ENCODE measurements at regions not wholly inside any gene's neighbourhood (a gene's known extent, or its start where the extent isn't known, plus 50 kb on each side); places are given as distances from the start of the nearest gene placed in this dataset.

DNA sequence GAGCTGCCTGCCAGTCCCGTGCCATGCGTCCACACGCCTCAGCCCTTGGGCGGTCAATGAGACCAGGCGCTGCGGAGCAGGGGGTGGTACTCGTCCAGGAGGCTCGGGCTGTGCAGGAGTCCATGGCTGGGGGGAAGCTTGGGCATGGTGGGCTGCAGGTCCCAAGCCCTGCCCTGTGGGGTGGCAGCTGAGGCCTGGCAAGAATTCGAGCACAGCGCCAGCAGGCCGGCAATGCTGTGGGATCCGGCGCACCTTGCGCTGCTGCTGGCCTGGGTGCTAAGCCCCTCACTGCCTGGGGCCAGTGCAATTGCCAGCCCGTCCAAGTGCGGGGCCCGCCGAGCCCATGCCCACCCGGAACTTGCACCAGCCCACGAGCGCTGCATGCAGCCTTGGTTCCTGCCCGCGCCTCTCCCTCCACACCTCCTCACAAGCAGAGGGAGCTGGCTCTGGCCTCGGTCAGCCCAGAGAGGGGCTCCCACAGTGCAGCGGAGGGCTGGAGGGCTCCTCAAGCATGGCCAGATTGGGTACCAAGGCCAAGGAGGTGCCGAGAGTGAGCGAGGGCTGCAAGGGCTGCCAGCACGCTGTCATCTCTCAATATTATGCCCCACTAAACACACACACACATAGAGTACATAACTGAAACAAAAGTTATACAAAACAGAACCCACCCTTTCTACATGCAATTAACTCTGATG, 307.7 kb downstream of the LMO4 start:
- DNase-seq = no peak

DNA sequence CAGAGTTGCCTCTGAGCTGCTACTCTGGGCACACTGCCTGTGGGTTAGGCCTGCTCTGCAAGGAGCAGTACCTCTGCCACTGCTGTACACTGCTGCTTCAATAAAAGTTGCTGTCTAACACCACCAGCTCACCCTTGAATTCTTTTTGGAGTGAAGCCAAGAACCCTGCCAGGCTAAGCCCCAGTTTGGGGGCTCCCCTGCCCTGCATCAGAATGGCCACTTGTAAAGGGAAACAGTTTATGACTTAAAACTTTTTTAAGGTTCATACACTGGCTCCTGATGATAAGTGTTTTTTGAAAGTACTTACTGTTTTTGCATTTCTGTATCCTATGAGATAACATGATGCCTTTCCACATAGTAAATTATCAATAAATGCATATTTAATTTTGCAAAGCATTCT, 310.0 kb downstream of the LMO4 start:
- no peak for DNase-seq

DNA sequence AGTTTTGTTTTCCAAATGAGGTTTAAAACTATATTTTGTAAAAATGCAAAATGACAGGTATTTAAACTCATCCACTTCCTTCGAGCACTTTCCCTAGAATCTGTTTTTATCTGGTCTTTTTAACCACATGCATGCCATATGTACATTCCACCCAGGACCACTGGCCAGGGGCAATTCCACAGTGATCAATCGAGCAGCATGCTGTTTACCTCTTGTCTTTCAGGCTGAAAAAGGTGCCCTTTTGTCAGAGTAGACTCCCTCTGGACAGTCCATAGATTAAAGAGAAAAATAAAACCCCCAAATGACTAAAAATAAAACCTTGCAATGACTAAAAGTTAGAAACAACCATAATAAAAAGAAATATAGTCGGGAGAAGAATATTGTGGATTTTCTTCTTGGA, 313.3 kb downstream of the LMO4 start:
- no peak for DNase-seq

DNA sequence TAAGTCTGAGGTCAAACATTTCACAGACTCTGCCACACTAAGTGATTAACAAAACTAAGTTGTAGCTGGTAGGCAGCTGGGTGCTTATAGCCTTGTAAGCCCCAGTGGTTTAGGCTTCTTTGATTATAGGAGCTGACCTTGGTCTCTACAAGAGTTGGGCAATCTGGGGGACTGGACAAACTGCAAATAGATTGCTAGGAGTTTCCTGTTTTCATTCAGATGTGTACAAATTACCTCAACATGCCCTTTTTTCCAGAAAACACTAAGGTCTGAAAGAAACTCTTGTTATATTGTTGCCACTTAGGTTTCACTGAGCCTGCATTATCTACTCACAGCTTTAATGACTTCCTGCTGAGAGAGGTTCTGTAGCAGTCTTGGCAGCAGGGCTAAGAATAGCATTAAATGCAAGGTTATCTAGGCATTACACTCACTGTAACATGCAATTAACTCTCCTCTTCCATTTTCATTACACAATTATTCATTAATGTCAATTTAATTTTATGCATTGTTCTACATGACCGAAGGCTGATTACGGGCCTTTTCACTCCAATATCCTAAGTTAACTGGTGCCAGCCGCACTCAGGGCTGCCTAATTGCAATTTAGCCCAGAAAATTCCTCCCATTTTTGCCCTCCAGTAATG, 314.0 kb downstream of the LMO4 start:
- DNase-seq = no peak

DNA sequence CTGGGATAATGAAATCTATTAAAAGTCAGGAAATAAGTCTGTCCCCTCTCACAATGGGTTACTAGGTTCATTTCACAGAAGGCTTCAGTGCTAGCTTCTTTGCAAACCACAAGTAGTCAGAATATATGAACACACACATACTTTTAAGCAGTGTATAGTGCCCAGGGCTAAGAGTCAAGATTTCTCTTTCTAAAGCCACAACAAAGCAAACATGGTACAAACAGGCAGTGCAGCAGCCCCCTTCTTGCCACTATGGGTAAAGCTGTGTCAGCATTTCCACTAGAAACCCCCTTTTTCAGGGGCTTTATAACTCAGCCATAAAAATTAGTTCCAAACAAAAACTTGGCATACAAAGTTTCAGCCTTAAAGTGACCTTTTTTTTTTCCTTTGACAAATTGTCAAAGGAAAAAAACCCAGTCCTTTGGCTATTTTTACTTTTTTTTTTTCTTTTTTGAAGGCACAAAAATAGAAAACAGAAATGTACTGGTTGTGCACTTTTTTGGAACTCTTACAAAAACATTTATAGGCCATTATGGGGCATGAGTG, 315.4 kb downstream of the LMO4 start:
- DNase-seq = no peak

DNA sequence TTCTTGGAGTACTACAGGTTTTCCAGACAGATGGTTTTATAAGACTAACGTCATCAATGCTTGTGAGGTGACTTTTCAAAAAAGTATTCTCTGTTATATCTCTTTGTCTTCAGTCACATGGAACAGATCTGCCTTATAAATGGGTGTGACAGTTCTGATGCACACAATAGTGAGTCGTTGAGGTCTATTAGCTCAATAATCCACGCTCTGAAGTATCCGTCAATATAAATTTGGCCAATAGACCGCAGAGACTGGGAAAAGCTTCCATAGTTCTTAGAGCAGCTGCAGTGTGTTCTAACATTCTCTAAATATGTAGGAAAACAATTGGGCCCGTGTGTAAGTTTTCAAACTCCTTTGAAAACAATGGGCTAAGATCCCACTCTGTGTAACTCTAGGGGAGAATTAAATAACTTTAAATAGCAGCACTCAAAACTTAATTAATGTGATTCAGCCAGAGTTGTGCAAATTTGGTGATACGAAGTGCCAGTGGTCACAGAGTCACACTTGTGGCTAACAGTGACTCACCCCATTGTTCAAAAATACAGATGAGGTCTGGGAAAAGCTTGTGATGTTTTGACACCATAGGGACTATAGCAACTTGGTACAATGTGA, 316.0 kb downstream of the LMO4 start:
- peak; percentile 8 for DNase-seq

DNA sequence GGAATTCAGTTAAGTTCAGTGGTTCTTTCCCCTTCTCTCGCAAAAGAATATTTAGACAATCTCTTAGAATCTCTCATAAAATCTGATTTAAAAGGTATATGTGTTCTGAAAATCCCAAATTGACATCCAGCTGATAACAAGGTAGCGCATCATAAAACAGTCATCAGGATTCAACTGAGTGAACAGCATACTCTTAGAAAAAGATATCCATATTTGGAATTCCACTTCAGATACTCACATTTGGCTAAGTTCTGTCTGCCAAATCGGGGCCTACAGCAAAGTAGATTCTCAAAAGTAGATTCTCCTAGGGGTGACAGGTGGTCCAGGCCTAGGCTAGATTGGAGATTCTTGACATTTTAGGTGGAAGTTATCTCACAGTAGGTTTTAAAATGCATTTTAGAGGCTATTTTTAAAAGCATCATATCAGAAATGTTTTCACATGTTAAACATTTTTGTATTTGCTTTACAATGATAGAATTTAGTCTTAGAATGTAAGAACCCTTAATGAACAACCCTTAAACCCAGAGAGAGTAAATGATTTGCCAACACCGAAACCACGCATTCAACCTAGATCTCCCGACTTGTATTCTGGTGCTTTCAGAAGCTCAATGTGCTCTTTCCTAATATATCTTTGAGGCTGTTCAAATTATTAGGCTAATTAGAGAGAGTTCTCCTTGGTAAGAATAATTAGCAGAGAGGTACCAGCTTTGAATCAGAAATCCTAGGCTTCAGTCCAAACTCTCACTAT, 318.9 kb downstream of the LMO4 start:
- no peak for DNase-seq

DNA sequence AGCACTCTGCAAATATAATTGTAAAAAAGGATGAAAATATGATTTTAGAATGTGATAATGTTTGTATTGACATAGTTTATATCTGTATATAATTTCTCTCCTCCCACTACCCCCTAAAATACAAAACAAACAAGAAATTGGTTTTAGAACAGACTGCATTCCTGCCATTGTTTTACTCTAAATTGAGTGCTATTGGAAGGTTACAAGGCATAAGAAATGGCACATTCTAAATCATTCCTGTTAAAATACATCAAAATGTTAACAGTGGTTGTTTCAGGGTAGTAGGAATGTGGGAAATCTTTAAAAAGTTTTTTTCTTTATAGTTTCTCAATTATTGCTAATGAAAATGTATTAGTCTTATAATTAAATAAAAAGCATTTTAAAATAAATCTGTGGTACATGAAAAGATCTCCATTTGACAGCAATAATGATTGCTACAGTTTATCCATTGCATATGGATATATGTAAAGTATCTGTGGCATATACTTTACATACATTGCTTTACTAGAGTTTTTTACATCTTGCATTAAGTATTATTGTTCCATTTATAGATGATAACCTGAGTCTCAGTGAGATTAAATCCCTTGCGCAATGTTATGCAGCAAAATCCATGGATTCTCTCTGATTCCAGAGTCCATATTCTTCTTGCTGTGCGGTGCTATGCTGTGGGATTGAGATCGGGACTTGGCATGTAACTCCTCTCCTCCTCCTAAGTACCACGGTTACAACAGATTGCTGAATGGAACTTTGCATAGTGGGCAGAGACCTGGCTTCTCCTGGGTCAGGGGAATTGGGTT, 319.8 kb downstream of the LMO4 start:
- no peak for DNase-seq

DNA sequence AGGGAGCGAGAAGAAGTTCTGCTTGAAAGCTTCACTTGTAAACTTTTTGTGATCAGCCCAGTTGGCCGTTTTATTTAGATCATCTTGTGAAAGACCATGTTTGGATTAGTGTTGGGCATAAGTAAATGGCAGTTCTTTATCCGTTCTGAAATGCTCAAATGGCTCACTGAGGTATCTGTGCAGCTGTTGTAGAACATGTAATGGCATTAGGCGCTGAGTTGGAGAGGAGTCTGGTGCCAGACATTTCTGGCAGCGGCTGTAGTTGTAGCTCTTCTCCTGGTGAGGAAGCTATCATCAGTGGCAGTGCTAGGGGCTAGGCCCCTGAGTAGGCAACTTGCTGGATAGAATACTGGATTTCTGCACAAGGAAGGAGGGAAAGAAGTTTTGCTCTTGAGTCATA, 321.6 kb downstream of the LMO4 start:
- DNase-seq = no peak

DNA sequence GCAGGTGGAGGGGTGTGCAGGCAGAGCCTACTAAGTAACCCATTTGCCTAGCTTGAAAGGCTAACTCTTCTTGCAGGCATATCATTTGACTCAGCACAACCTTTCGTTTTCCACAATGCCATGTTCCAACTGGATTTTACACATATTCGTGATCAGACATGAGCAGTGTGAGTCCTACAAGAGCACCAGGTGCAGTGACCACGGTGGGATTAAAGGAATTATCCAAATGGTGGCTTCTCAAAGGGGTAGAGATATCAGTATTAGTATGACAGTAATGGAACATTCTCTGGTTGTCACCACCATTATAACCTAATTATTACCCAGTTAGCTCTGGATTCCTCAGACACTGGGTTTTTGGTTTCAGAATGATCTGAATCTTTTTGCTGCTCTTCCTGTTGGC, 323.5 kb downstream of the LMO4 start:
- no peak for DNase-seq

DNA sequence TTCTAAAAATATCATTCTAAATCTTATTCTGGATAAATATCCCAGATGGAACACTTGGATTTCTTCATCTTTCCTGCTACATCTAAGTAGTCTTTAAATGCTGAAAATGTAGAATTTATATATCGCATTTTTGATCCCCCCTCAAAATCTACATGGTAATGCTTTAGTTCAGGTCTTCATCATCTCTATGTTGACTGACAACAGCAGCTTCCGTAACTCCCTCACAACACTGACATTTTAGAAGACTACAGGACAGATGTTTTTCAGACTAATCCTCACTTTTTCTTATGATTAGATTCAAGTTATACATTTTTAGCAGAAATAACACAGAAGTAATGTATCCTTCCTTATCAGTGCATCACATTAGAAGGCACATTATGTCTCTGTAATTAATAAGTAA, 336.5 kb downstream of the LMO4 start:
- no peak for DNase-seq

DNA sequence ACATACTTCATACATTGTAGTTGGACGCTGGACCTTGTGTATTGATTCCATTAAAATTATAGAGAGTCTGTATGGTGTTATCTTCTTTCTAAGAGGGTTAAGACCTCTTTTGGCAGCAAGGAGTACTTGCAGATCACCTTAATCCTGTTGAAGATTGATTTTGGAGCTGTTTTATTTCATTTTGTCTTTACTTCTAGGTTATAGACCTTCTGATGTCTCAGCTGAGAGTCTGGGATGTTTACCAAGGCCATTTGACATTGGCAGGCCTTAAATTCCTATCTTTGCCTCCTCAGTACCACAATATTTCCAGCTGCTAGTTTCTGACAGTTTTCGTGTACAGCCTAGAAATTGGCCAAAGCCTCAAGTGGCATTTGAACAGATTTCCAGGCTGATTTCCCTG, 338.0 kb downstream of the LMO4 start:
- DNase-seq = no peak

DNA sequence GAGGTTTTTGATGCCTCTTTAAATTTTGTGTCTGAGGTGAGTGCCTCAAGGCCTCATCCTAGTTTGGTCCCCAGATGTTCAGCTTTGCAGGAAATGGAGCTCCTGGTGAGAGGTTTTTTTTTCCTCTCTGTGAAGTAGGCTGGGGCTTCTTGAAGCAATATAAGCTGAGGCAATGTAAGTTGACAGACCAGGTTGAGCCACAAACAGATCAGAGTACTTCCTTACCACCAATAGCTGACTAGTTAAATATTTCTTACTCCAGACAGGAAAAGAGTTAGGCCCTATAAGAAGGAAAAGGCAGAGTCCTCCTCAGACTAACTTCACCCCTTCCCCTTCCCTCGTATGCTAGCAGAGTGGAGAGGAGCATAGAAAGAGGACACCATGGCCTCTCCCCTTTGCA, 341.0 kb downstream of the LMO4 start:
- DNase-seq = no peak

DNA sequence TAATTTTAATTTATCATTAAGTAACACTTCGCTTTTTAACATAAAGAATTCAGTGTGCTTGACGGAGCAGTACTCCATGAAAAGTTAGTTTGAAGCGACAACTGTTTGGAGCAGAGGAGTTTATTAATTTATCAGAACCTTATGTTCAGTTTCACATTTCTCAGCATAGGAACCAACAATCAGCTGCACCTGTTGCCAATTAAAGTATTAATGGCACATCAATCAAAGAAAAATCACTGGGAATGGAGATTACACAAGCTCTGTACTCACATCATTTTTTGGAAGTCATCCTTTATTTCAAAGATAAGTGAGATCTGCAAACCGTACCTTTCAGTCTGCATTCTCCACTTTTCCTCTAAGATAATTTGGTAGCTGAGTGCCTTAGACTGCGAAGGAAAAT, 344.6 kb downstream of the LMO4 start:
- no peak for DNase-seq

DNA sequence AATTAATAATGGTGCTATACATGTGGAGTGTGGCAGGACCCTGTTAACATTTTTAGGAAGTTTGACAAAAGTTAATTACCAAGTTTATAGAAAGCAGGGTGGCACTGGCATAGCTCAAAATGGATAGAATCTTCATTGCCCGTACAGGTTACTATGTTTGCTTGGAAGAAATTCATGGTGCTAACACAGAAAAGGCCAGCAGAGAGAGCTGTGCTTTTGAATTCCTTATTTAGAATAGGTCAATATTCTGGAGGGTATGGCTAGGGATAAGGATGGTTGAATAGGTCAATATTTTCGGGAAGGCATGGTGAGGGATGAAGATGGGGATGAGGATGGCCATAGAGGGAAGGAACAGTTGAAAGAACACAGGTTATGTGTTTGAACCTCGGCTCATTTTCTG, 345.1 kb downstream of the LMO4 start:
- no peak for DNase-seq

DNA sequence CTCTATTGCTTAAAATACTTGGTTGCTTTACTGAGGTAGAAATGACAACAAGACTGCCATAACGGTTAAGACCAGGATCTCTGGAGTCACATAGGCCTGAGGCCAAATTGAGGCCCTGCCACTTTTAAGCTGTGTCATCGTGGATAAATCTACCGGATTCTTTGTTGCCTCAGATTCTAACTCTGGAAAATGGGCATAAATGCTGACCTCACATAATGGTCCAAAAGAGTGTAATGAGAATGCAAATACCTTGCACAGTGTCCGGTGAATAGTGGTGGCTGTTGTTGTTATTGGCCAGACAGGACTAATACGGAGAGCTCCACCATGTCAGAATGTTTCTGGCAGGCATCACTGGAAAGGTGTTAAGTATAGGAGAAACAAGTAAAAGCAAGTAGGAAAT, 346.1 kb downstream of the LMO4 start:
- no peak for DNase-seq

DNA sequence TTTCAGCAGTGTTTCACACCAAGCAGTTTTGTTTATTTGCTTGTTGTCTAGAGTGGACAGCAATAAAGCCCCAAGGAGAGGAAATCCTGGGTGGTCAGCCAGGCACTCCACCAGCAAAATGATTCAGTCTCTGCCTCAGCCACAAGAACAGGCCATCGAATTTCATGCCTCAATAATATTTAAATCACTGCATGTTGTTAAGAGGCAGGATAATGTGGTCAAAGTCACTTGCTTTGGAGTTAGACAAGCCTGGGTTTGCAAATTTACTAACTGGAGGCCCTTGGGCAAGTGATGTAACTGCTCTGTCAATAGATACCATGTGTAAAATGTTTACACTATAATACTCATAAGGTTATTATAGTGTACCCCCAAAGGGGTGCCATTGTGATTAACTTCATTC, 349.6 kb downstream of the LMO4 start:
- DNase-seq = no peak

DNA sequence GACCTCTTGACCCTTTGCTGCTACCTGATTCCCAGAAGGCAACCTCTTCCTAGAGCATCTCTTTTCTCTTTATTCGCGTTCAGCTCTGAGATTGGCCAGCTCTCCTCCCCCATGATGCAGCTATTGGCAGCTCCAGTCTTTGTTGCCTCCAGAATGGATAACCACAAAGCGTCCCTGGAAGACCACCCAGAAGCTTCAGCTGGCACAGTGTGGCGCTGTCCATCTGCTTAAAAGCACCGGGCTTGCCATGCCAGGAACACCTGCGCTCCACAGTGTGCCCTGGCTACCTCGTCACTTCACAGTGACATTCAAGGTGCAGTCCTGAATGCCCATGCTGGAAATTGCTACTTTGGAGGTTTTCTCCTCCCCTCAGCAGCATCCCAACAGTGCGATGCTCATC, 353.9 kb downstream of the LMO4 start:
- DNase-seq = no peak

DNA sequence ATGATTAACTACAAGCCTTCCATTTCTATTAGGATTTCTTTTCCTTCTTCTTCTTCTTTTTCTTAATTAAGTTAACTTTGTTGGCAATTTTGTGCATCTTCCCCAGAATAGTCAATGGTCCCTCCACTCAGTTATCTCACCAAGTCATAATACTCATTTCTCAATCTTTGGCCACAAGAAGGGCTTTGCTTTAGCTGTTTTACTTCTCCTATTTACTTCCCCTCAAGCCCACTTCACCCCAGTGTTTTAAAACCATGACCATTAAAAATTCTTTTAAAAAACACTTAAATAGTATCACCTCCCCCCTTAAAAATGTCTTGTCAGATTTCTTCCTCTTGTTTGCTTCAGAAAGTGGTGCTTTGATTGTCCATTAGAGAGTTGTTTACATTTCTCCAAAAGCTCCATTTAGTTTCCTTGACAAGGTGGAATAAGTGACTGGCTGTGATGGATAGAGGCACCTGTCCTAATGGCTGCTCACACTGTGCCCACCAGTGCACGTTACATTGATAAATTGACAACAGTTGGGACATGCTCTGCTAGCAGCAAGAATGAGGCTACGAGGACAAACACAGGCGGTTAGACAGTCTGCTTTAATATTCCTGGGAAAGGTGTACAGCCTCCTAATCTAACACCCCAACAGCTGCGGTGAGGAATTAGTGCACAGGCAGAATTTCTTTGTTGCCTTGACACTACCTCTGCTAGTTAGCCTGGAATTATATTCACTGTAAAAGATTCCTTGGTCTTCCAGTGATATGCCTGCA, 354.7 kb downstream of the LMO4 start:
- DNase-seq = no peak

DNA sequence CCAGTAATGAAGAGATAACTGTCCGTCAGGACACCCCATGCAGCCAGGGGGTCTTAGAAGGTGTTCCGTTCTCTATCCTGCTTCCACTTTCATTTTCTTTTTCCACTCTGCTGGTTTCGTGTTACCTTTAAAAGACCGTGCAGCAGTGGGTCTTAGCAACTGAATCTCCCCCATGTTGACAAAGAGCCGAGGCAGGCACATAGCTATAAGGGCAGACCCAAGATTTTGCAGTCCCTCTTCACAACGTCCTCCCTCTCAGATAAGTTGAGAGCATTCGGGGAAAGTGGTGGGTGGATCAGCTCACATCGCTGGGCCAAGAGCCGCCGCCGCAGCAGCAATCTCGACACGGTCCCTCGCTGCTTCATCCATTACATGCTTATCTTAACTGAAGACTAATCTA, 355.5 kb downstream of the LMO4 start:
- no peak for DNase-seq

DNA sequence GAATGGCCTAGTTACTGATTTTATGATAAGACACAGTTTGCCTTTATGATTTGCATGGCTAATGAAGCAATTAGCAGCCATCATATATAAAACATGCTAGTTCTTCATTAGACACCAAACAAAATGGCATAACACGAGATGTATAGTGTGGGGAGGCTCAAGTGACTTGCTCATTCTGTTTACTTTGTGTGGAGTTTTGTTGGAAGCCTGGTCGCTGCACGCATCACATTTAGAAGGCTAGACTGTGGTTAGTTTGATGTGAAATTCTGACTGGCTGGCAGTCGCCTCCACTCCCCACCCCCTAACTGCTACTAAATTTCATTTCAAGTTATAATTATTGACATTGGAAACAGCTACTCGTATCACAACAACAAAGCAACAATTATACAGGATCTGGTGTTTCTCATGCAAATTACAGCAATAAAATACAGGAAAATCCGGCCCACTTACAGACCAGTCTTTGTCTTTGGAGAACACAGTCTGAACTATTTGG, 356.1 kb downstream of the LMO4 start:
- no peak for DNase-seq

Measured in activated CD4-positive, alpha-beta T cell treated with anti-CD3 and anti-CD28 coated beads, Interleukin-2, Interleukin-6, amounts not matched to agents 100 ng/mL and 50 ng/mL, durations not matched to agents 16 hours and 8 hours (primary cell).